ENCODE measurements at regions not wholly inside any gene's neighbourhood (a gene's known extent, or its start where the extent isn't known, plus 50 kb on each side); places are given as distances from the start of the nearest gene placed in this dataset.

- no peak overlapping the region for H3K4ac ChIP-seq (replicated peaks; ENCODE audit: insufficient read length, low read depth, low read length)
- H3K9ac ChIP-seq (replicated peaks in 1 of 4; ENCODE audit: extremely low read depth in 1 of 4, low read depth in 3 of 4, low read length in 3 of 4) = no peak overlapping the region
- H3K18ac ChIP-seq (ENCODE audit: extremely low read depth, low read length) = no peak overlapping the region
- H3K27ac ChIP-seq (ENCODE audit: low read depth, low read length) = no peak overlapping the region
- no peaks in the 10 kb centered on the region for H3K79me2 ChIP-seq (ENCODE audit: control insufficient read depth in 1 of 2, insufficient read depth in 2 of 2, low read length in 2 of 2)
- POLR2A ChIA-PET (ENCODE audit: partially characterized antibody) = no interaction called here
- DNase-seq (ENCODE audit: low read depth in 1 of 2, low spot score in 2 of 2) (no peak), FAIRE-seq (no peak)
- H2BK20ac ChIP-seq (ENCODE audit: low read length) = no peak overlapping the region
- no peak overlapping the region for H3K4me3 ChIP-seq (ENCODE audit: extremely low read depth in 1 of 4, insufficient read depth in 2 of 4, low read depth in 3 of 4, low read length in 4 of 4)
- no peak overlapping the region for H3K56ac ChIP-seq (replicated peaks; ENCODE audit: insufficient read length, low read depth, low read length)
- no peak overlapping the region for H3K23ac ChIP-seq (ENCODE audit: insufficient read length)
- H4K5ac ChIP-seq (ENCODE audit: insufficient read length, low read depth, low read length) = no peak overlapping the region
- H4K91ac ChIP-seq (replicated peaks; ENCODE audit: insufficient read length, low read length) = no peak overlapping the region
- no peak overlapping the region for H2AK5ac ChIP-seq (ENCODE audit: low read depth, low read length)
- no peak overlapping the region for H4K8ac ChIP-seq (ENCODE audit: extremely low read depth, insufficient read depth, low read length)
- H2BK15ac ChIP-seq (ENCODE audit: low read length) = no peak overlapping the region
- no peaks in the 10 kb centered on the region; a peak in 1 of 7 replicates for H3K4me1 ChIP-seq (replicated peaks in 1 of 4; ENCODE audit: control insufficient read depth in 3 of 4, insufficient read depth in 4 of 4, low read length in 3 of 4)
- CTCF ChIA-PET (ENCODE audit: partially characterized antibody) = interaction anchor here (0.9 to 1.1 kb wide), 2 partner anchors 120 to 175 kb away, joined by 3 to 8 read pairs; no protein-coding TSS in a partner anchor
- H3K36me3 ChIP-seq (ENCODE audit: control insufficient read depth in 2 of 4, insufficient read depth in 4 of 4, low read length in 3 of 4) = no peaks in the 10 kb centered on the region
- no peaks in the 10 kb centered on the region for H3K27me3 ChIP-seq (replicated peaks in 1 of 4; ENCODE audit: control insufficient read depth in 3 of 4, extremely low read depth in 1 of 4, insufficient read depth in 3 of 4, low read length in 3 of 4)
- no peaks in the 10 kb centered on the region for H4K20me1 ChIP-seq (replicated peaks in 1 of 2; ENCODE audit: control insufficient read depth in 1 of 2, insufficient read depth in 2 of 2, low read length in 2 of 2)
- H3K14ac ChIP-seq (ENCODE audit: insufficient read length) = no peak overlapping the region
- 93% methylated on average over 4 of the region's 4 CpGs; no CpG with 5 or more reads in 1 of the 2 experiments for WGBS, 2 experiments (ENCODE audit: extremely low coverage in 1 of 2, insufficient coverage in 1 of 2, insufficient read length in 1 of 2, insufficient replicate concordance in 2 of 2, low coverage in 1 of 2, low lambda C conversion rate in 2 of 2, missing lambda C conversion rate in 1 of 2)
- H2BK5ac ChIP-seq (ENCODE audit: low read depth, low read length) = no peak overlapping the region
- no peak overlapping the region for H2BK120ac ChIP-seq (replicated peaks; ENCODE audit: low read depth, low read length)
- H2AFZ ChIP-seq (ENCODE audit: low read length) = no peak overlapping the region
- no peaks in the 10 kb centered on the region for H3K9me3 ChIP-seq (ENCODE audit: insufficient read depth in 2 of 2, low read depth in 1 of 2, low read length in 1 of 2)
- H3K4me2 ChIP-seq (ENCODE audit: insufficient read depth in 1 of 2, low read depth in 2 of 2, low read length in 2 of 2) = no peak overlapping the region
- no peaks in the 10 kb centered on the region for H3K79me1 ChIP-seq (ENCODE audit: low read depth, low read length)
- H2BK12ac ChIP-seq (ENCODE audit: low read depth, low read length) = no peak overlapping the region
- H3K23me2 ChIP-seq (ENCODE audit: low read depth, low read length) = no peaks in the 10 kb centered on the region
- no peak for TF ChIP-seq SRF (IDR thresholded peaks at IDR 0.05; ENCODE audit: low read depth, low read length)
- TF ChIP-seq GABPA (IDR thresholded peaks at IDR 0.05; ENCODE audit: borderline replicate concordance, insufficient read depth, low read length) = no peak
- TF ChIP-seq E2F6 (IDR thresholded peaks at IDR 0.05) = no peak
- TF ChIP-seq ZNF274 (IDR thresholded peaks at IDR 0.05; ENCODE audit: borderline replicate concordance, extremely low read depth, low read length) = no peak
- no peak for TF ChIP-seq RNF2 (IDR thresholded peaks at IDR 0.05; ENCODE audit: borderline replicate concordance, low read depth, low read length, missing control alignments, poor library complexity, severe bottlenecking)
- no peak for TF ChIP-seq HDAC2 (IDR thresholded peaks at IDR 0.05; ENCODE audit: borderline replicate concordance in 1 of 2, low read depth in 2 of 2, low read length in 2 of 2)
- no peak for TF ChIP-seq SAP30 (IDR thresholded peaks at IDR 0.05; ENCODE audit: insufficient read depth, insufficient replicate concordance, low read length)
- no peak for TF ChIP-seq RBBP5 (IDR thresholded peaks at IDR 0.05; ENCODE audit: borderline replicate concordance, low read depth, low read length)
- TF ChIP-seq POLR2A (IDR thresholded peaks at IDR 0.05; ENCODE audit: control extremely low read depth in 1 of 2, low read depth in 2 of 2, low read length in 2 of 2) = no peak
- TF ChIP-seq TCF12 (IDR thresholded peaks at IDR 0.05; ENCODE audit: low read depth, low read length) = no peak
- no peak for TF ChIP-seq TBP (IDR thresholded peaks at IDR 0.05; ENCODE audit: low read depth, low read length)
- TF ChIP-seq PHF8 (conservative IDR thresholded peaks at IDR 0.05; ENCODE audit: low read depth, low read length) = no peak
Measured at GRCh38 chr5:155085282-155085989, 71.9 kb downstream of the KIF4B start.

Measured in H1 (cell line).